ENCODE measurements at regions not wholly inside any gene's neighbourhood (a gene's known extent, or its start where the extent isn't known, plus 50 kb on each side); places are given as distances from the start of the nearest gene placed in this dataset.

GRCh38 chr11:10386861-10387205 lies 68.2 kb upstream of the AMPD3 start:
- DNase-seq (ENCODE audit: low read depth, low spot score) (no peak), ATAC-seq (no peak)
- Histone ChIP-seq H3K27me3 (ENCODE audit: control insufficient read depth, insufficient read depth, low read length) (no peaks in the 10 kb centered on the region; the same call in 1 of the 2 replicates), H3K9me3 (ENCODE audit: control insufficient read depth, insufficient read depth, low read depth, low read length) (no peaks in the 10 kb centered on the region; the same call in 1 of the 2 replicates), H3K36me3 (ENCODE audit: control insufficient read depth, insufficient read depth, low read length) (no peaks in the 10 kb centered on the region), H3K4me1 (ENCODE audit: control insufficient read depth, insufficient read depth, low read length) (no peaks in the 10 kb centered on the region), H3K27ac (ENCODE audit: low read length) (no peak overlapping the region), H3K4me3 (ENCODE audit: low read depth in 2 of 2, low read length in 2 of 2) (no peak overlapping the region)
- BruUV-seq (replicated peaks) = no TSS peak
- in situ Hi-C loops (cut with HindIII; ENCODE audit: low pct_unique_long_range_greater_than_20kb, low sequenced_read_pairs) = no loop called here
- intact Hi-C loops (cut with micrococcal nuclease; ENCODE audit: unreplicated experiment) = no loop called here
- no peak for TF ChIP-seq REST (IDR thresholded peaks at IDR 0.05; ENCODE audit: insufficient read depth in 1 of 2, low read depth in 2 of 2, low read length in 1 of 2)
- TF ChIP-seq POLR2AphosphoS5 (IDR thresholded peaks at IDR 0.05; ENCODE audit: low read depth, low read length) = no peak
- no peak for TF ChIP-seq SIN3A (IDR thresholded peaks at IDR 0.05; ENCODE audit: borderline replicate concordance, insufficient read depth, low read depth, low read length)
- TF ChIP-seq TCF7L2 (IDR thresholded peaks at IDR 0.05; ENCODE audit: low read depth, low read length) = no peak
- no peak for TF ChIP-seq CTCF (IDR thresholded peaks at IDR 0.05)
- ChIA-PET CTCF (no interaction called here), POLR2A (no interaction called here)

- TF ChIP-seq CTCF (IDR thresholded peaks at IDR 0.05) (no peak), POLR2AphosphoS5 (IDR thresholded peaks at IDR 0.05; ENCODE audit: low read depth, low read length) (no peak), REST (IDR thresholded peaks at IDR 0.05; ENCODE audit: insufficient read depth in 1 of 2, low read depth in 2 of 2, low read length in 1 of 2) (no peak), SIN3A (IDR thresholded peaks at IDR 0.05; ENCODE audit: borderline replicate concordance, insufficient read depth, low read depth, low read length) (no peak), TCF7L2 (IDR thresholded peaks at IDR 0.05; ENCODE audit: low read depth, low read length) (no peak)
- H3K27me3 ChIP-seq (ENCODE audit: control insufficient read depth, insufficient read depth, low read length) = no peaks in the 10 kb centered on the region
- no peak for DNase-seq (ENCODE audit: low read depth, low spot score)
- intact Hi-C loops (cut with micrococcal nuclease; ENCODE audit: unreplicated experiment) = no loop called here
- H3K9me3 ChIP-seq (ENCODE audit: control insufficient read depth, insufficient read depth, low read depth, low read length) = no peaks in the 10 kb centered on the region; the same call in 1 of the 2 replicates
- CTCF ChIA-PET = no interaction called here
- H3K36me3 ChIP-seq (ENCODE audit: control insufficient read depth, insufficient read depth, low read length) = no peaks in the 10 kb centered on the region
- H3K4me3 ChIP-seq (ENCODE audit: low read depth in 2 of 2, low read length in 2 of 2) = no peak overlapping the region
- no peak overlapping the region for H3K27ac ChIP-seq (ENCODE audit: low read length)
- in situ Hi-C loops (cut with HindIII; ENCODE audit: low pct_unique_long_range_greater_than_20kb, low sequenced_read_pairs) = no loop called here
- no peaks in the 10 kb centered on the region for H3K4me1 ChIP-seq (ENCODE audit: control insufficient read depth, insufficient read depth, low read length)
- ATAC-seq = peak; percentile 52; the same call in 1 of the 2 replicates
- POLR2A ChIA-PET = no interaction called here
- no TSS peak for BruUV-seq (replicated peaks)
Measured at GRCh38 chr11:10387206-10388083, 67.6 kb upstream of the AMPD3 start.
